GM23338 (cell line): ENCODE measurements at regions not wholly inside any gene's neighbourhood (a gene's known extent, or its start where the extent isn't known, plus 50 kb on each side); places are given as distances from the start of the nearest gene placed in this dataset.

Source experiments
- ATAC-seq: fragments of 200-7000 bp; cut with Tn5 transposase; 3 replicates; pipeline ENCODE4 v1.9.1; 2020
- DNase-seq: peaks from one replicate; pipeline ENCODE4 v3.0.0-alpha.2; 2015; ENCODE audit warnings: low spot score
- H2AFZ ChIP-seq: fragments of 200-600 bp; sonication (generic); 2 replicates; pipeline ENCODE4 v1.8.0; 2016; ENCODE audit warnings: antibody characterized with exemption, mild to moderate bottlenecking, moderate library complexity
- H3F3A ChIP-seq: fragments of 200-600 bp; sonication (generic); replicated peaks from 2 replicates; pipeline ENCODE4 v1.8.0; 2017; ENCODE audit warnings: antibody characterized with exemption, mixed run types, low read depth
- H3K27ac ChIP-seq: fragments of 200-600 bp; sonication (generic); 2 replicates; pipeline ENCODE4 v1.6.1; 2016; ENCODE audit warnings: low read depth
- H3K27me3 ChIP-seq: fragments of 200-600 bp; sonication (generic); 2 replicates; pipeline ENCODE4 v1.8.0; 2016; ENCODE audit warnings: mild to moderate bottlenecking, mixed run types, moderate library complexity; ENCODE audit not compliant: insufficient read depth
- H3K36me3 ChIP-seq: fragments of 200-600 bp; sonication (generic); 2 replicates; pipeline ENCODE4 v1.8.0; 2016; ENCODE audit warnings: mild to moderate bottlenecking; ENCODE audit not compliant: insufficient read depth
- H3K4me1 ChIP-seq: fragments of 200-600 bp; sonication (generic); 2 replicates; pipeline ENCODE4 v1.8.0; 2016; ENCODE audit warnings: mild to moderate bottlenecking, moderate library complexity; ENCODE audit not compliant: insufficient read depth
- H3K4me2 ChIP-seq: fragments of 200-600 bp; sonication (generic); 2 replicates; pipeline ENCODE4 v1.7.1; 2017; ENCODE audit warnings: mixed run types
- H3K4me3 ChIP-seq: fragments of 200-600 bp; sonication (generic); 2 replicates; pipeline ENCODE4 v1.6.1; 2016; ENCODE audit warnings: mixed run types
- H3K79me2 ChIP-seq: fragments of 200-600 bp; sonication (generic); replicated peaks from 2 replicates; pipeline ENCODE4 v1.8.0; 2017; ENCODE audit warnings: mild to moderate bottlenecking; ENCODE audit not compliant: insufficient read depth
- H3K9me2 ChIP-seq: fragments of 200-600 bp; sonication (generic); 2 replicates; pipeline ENCODE4 v1.8.0; 2017; ENCODE audit not compliant: insufficient read depth
- H4K20me1 ChIP-seq: fragments of 200-600 bp; sonication (generic); replicated peaks from 2 replicates; pipeline ENCODE4 v1.8.0; 2017; ENCODE audit warnings: mild to moderate bottlenecking; ENCODE audit not compliant: insufficient read depth
- H3K27ac Mint-ChIP-seq: 2 replicates; pipeline ENCODE4 v1.8.0; 2020; ENCODE audit warnings: inconsistent platforms, mild to moderate bottlenecking, moderate library complexity, mixed read lengths
- H3K27me3 Mint-ChIP-seq: 3 replicates; pipeline ENCODE4 v1.8.0; 2022; ENCODE audit warnings: low read depth, mild to moderate bottlenecking, moderate library complexity, mixed read lengths, inconsistent platforms; ENCODE audit not compliant: insufficient read depth, poor library complexity
- H3K36me3 Mint-ChIP-seq: 3 replicates; pipeline ENCODE4 v1.8.0; 2021; ENCODE audit warnings: low read depth, mild to moderate bottlenecking, inconsistent platforms, moderate library complexity, mixed read lengths
- H3K4me1 Mint-ChIP-seq: 3 replicates; pipeline ENCODE4 v1.8.0; 2020; ENCODE audit warnings: mild to moderate bottlenecking, inconsistent platforms, mixed read lengths
- H3K4me3 Mint-ChIP-seq: 3 replicates; pipeline ENCODE4 v1.8.0; 2021; ENCODE audit warnings: moderate library complexity, mild to moderate bottlenecking, inconsistent platforms, mixed read lengths
- H3K9me3 Mint-ChIP-seq: 3 replicates; pipeline ENCODE4 v1.8.0; 2020; ENCODE audit warnings: moderate library complexity, mild to moderate bottlenecking, inconsistent platforms, mixed read lengths
- CREB1 ChIP-seq: fragments of 250-450 bp; sonication (Bioruptor Pico); IDR thresholded peaks from 2 replicates; pipeline ENCODE4 v1.5.0; 2020; ENCODE audit warnings: low read depth, mild to moderate bottlenecking, moderate library complexity
- EZH2 ChIP-seq: fragments of 200-600 bp; sonication (generic); IDR thresholded peaks from one replicate; pipeline ENCODE4 v1.8.0; 2017; ENCODE audit warnings: antibody characterized with exemption, mild to moderate bottlenecking, low read depth; ENCODE audit not compliant: unreplicated experiment
- EZH2phosphoT487 ChIP-seq: fragments of 200-600 bp; sonication (generic); IDR thresholded peaks from one replicate; pipeline ENCODE4 v1.8.1; 2018; ENCODE audit warnings: antibody characterized with exemption; ENCODE audit not compliant: unreplicated experiment
- POLR2AphosphoS5 ChIP-seq: IDR thresholded peaks from 2 replicates; pipeline ENCODE4 v1.6.1; 2016; ENCODE audit warnings: antibody characterized with exemption, low read depth
- REST ChIP-seq: IDR thresholded peaks from one replicate; pipeline ENCODE4 v1.6.1; 2018; ENCODE audit warnings: antibody characterized with exemption; ENCODE audit not compliant: unreplicated experiment
- STAT1 ChIP-seq: IDR thresholded peaks from one replicate; pipeline ENCODE4 v1.6.1; 2016; ENCODE audit warnings: antibody characterized with exemption; ENCODE audit not compliant: unreplicated experiment
- ZNF114 ChIP-seq: fragments of 250-450 bp; sonication (Bioruptor Pico); IDR thresholded peaks from 2 replicates; pipeline ENCODE4 v1.5.0; 2020; ENCODE audit warnings: mild to moderate bottlenecking, moderate library complexity
- ZNF331 ChIP-seq: fragments of 250-450 bp; sonication (Bioruptor Pico); IDR thresholded peaks from 2 replicates; pipeline ENCODE4 v1.5.0; 2020; ENCODE audit warnings: low read depth, mild to moderate bottlenecking, moderate library complexity
- ZNF462 ChIP-seq: fragments of 250-450 bp; sonication (Bioruptor Pico); IDR thresholded peaks from 2 replicates; pipeline ENCODE4 v1.5.0; 2020; ENCODE audit warnings: mild to moderate bottlenecking, moderate library complexity

- no peak for TF ChIP-seq ZNF462
- no peak for TF ChIP-seq ZNF331
- no peak for TF ChIP-seq ZNF114 (CRISPR knock-in tag)
Measured at GRCh38 chr16:11409398-11409797, 64.1 kb downstream of the RMI2 start (continued).

GRCh38 chr16:11410376-11411058 is 65.3 kb downstream of the RMI2 start:
- ATAC-seq (no peak), DNase-seq (no peak)
- Histone ChIP-seq H3K27ac (no peak overlapping the region), H3K4me3 (no peak overlapping the region), H3K79me2 (no peaks in the 10 kb centered on the region), H3K9me2 (no peaks in the 10 kb centered on the region), H3K36me3 (no peaks in the 10 kb centered on the region), H2AFZ (no peak overlapping the region), H3K27me3 (no peaks in the 10 kb centered on the region), H3K4me2 (no peak overlapping the region), H3K4me1 (no peaks in the 10 kb centered on the region), H4K20me1 (no peaks in the 10 kb centered on the region), H3F3A (no peaks in the 10 kb centered on the region)
- Mint-ChIP-seq H3K27ac (no peak overlapping the region), H3K4me3 (no peak overlapping the region), H3K4me1 (peaks cover 8% of the 10 kb centered on the region), H3K9me3 (peaks cover 6% of the 10 kb centered on the region; the same call in 1 of the 3 replicates), H3K27me3 (peaks cover 4% of the 10 kb centered on the region), H3K36me3 (no peaks in the 10 kb centered on the region)
- TF ChIP-seq EZH2phosphoT487 = no peak
- no peak for TF ChIP-seq ZNF114 (CRISPR knock-in tag)
- no peak for TF ChIP-seq CREB1 (CRISPR knock-in tag)
- TF ChIP-seq EZH2 = no peak
- no peak for TF ChIP-seq STAT1
- no peak for TF ChIP-seq POLR2AphosphoS5
- no peak for TF ChIP-seq REST
